SU-DHL-6 (cell line): ENCODE measurements at regions not wholly inside any gene's neighbourhood (a gene's known extent, or its start where the extent isn't known, plus 50 kb on each side); places are given as distances from the start of the nearest gene placed in this dataset.

Source experiments
- H2AFZ ChIP-seq: fragments of 200-600 bp; sonication (generic); 2 replicates; pipeline ENCODE4 v1.6.1; 2014; ENCODE audit warnings: low read depth, mild to moderate bottlenecking, moderate library complexity, mixed read lengths, antibody characterized with exemption, low read length; ENCODE audit not compliant: severe bottlenecking
- H3F3A ChIP-seq: fragments of 200-600 bp; shearing (Covaris generic); 2 replicates; pipeline ENCODE4 v1.6.0; 2016; ENCODE audit warnings: antibody characterized with exemption, mild to moderate bottlenecking; ENCODE audit not compliant: insufficient read depth
- H3K27ac ChIP-seq: fragments of 200-600 bp; sonication (generic); 2 replicates; pipeline ENCODE4 v1.5.1; 2016; ENCODE audit warnings: low read depth, mild to moderate bottlenecking, low read length, moderate library complexity, mixed read lengths
- H3K27me3 ChIP-seq: fragments of 200-600 bp; sonication (generic), shearing (Covaris generic); 2 replicates; pipeline ENCODE4 v1.6.0; 2014; ENCODE audit warnings: mild to moderate bottlenecking, low read length
- H3K36me3 ChIP-seq: fragments of 200-600 bp; sonication (generic); 2 replicates; pipeline ENCODE4 v1.6.1; 2014; ENCODE audit warnings: mild to moderate bottlenecking, low read length, mixed read lengths
- H3K4me2 ChIP-seq: fragments of 300-600, 200-600 bp; shearing (Covaris generic), sonication (generic); 2 replicates; pipeline ENCODE4 v1.6.0; 2014; ENCODE audit warnings: low read length, low read depth, mild to moderate bottlenecking; ENCODE audit not compliant: poor library complexity, severe bottlenecking
- H3K4me3 ChIP-seq: fragments of 200-600 bp; sonication (generic); 2 replicates; pipeline ENCODE4 v1.5.1; 2014; ENCODE audit warnings: antibody characterized with exemption, low read length, mild to moderate bottlenecking, mixed read lengths; ENCODE audit not compliant: insufficient read depth, poor library complexity, severe bottlenecking
- H3K79me2 ChIP-seq: fragments of 200-600 bp; sonication (generic); 2 replicates; pipeline ENCODE4 v1.6.1; 2014; ENCODE audit warnings: mild to moderate bottlenecking, low read length, moderate library complexity; ENCODE audit not compliant: insufficient read depth
- H3K9ac ChIP-seq: fragments of 200-600 bp; sonication (generic); 2 replicates; pipeline ENCODE4 v1.7.0; 2014; ENCODE audit warnings: mild to moderate bottlenecking, low read length
- H3K9me2 ChIP-seq: fragments of 200-600 bp; sonication (generic); replicated peaks from 2 replicates; pipeline ENCODE4 v1.6.1; 2014; ENCODE audit warnings: low read length; ENCODE audit not compliant: insufficient read depth
- H3K9me3 ChIP-seq: fragments of 200-600 bp; sonication (generic); 2 replicates; pipeline ENCODE4 v1.6.1; 2014; ENCODE audit warnings: low read length, mixed read lengths; ENCODE audit not compliant: insufficient read depth
- H4K20me1 ChIP-seq: fragments of 200-600 bp; sonication (generic); 2 replicates; pipeline ENCODE4 v1.6.1; 2014; ENCODE audit warnings: low read depth, mild to moderate bottlenecking, antibody characterized with exemption, low read length, moderate library complexity, mixed read lengths
- CTCF ChIP-seq: fragments of 200-600 bp; sonication (generic); IDR thresholded peaks from one replicate; pipeline ENCODE4 v1.5.1; 2017; ENCODE audit warnings: antibody characterized with exemption, mild to moderate bottlenecking, low read length, moderate library complexity; ENCODE audit not compliant: insufficient read depth, poor library complexity, severe bottlenecking
- EZH2phosphoT487 ChIP-seq: fragments of 200-600 bp; sonication (generic), shearing (Covaris generic); conservative IDR thresholded peaks from 2 replicates; pipeline ENCODE4 v1.6.1; 2018; ENCODE audit warnings: mild to moderate bottlenecking, antibody characterized with exemption, low read length, moderate library complexity, mixed read lengths

- Histone ChIP-seq H3K36me3 (no peaks in the 10 kb centered on the region), H4K20me1 (no peaks in the 10 kb centered on the region), H3K4me2 (no peak overlapping the region), H2AFZ (no peak overlapping the region), H3K27ac (no peak overlapping the region), H3K9me2 (no peaks in the 10 kb centered on the region), H3F3A (no peaks in the 10 kb centered on the region), H3K79me2 (no peaks in the 10 kb centered on the region), H3K9me3 (no peaks in the 10 kb centered on the region), H3K9ac (no peak overlapping the region), H3K27me3 (no peaks in the 10 kb centered on the region), H3K4me3 (no peak overlapping the region)
- no peak for TF ChIP-seq CTCF
- no peak for TF ChIP-seq EZH2phosphoT487
Observed at GRCh38 chr21:15493646-15494045, 236.1 kb upstream of the USP25 start.

- Histone ChIP-seq H3K27ac (no peak overlapping the region), H2AFZ (no peak overlapping the region), H3K4me2 (no peak overlapping the region), H3K9ac (no peak overlapping the region), H4K20me1 (no peaks in the 10 kb centered on the region), H3K27me3 (no peaks in the 10 kb centered on the region), H3K4me3 (no peak overlapping the region), H3K9me3 (no peaks in the 10 kb centered on the region), H3K9me2 (no peaks in the 10 kb centered on the region), H3K79me2 (no peaks in the 10 kb centered on the region), H3K36me3 (no peaks in the 10 kb centered on the region), H3F3A (no peaks in the 10 kb centered on the region)
- TF ChIP-seq EZH2phosphoT487 = no peak
Observed at GRCh38 chr21:15494481-15494880, 235.3 kb upstream of the USP25 start.

- Histone ChIP-seq H3K79me2 (no peaks in the 10 kb centered on the region), H4K20me1 (no peaks in the 10 kb centered on the region), H3K36me3 (no peaks in the 10 kb centered on the region), H3K9me3 (no peaks in the 10 kb centered on the region), H3K27me3 (no peaks in the 10 kb centered on the region), H3K27ac (no peak overlapping the region), H3K9me2 (no peaks in the 10 kb centered on the region), H3K9ac (no peak overlapping the region), H2AFZ (no peak overlapping the region), H3K4me2 (no peak overlapping the region), H3F3A (no peaks in the 10 kb centered on the region), H3K4me3 (no peak overlapping the region)
- TF ChIP-seq EZH2phosphoT487 (no peak), CTCF (no peak)
Observed at GRCh38 chr21:15495965-15496364, 233.8 kb upstream of the USP25 start.

- no peaks in the 10 kb centered on the region for H3K79me2 ChIP-seq
- no peak overlapping the region for H3K4me2 ChIP-seq
- no peak overlapping the region for H3K27ac ChIP-seq
- H3K9me3 ChIP-seq = no peaks in the 10 kb centered on the region
- H2AFZ ChIP-seq = no peak overlapping the region
- H3F3A ChIP-seq = no peaks in the 10 kb centered on the region
- no peak for TF ChIP-seq CTCF
- TF ChIP-seq EZH2phosphoT487 = no peak
- H3K27me3 ChIP-seq = no peaks in the 10 kb centered on the region
- no peak overlapping the region for H3K9ac ChIP-seq
- no peaks in the 10 kb centered on the region for H3K36me3 ChIP-seq
- H4K20me1 ChIP-seq = no peaks in the 10 kb centered on the region
- H3K9me2 ChIP-seq = no peaks in the 10 kb centered on the region
- H3K4me3 ChIP-seq = no peak overlapping the region
Observed at GRCh38 chr21:15496911-15497310, 232.9 kb upstream of the USP25 start.
